H1 (cell line): ENCODE measurements at regions not wholly inside any gene's neighbourhood (a gene's known extent, or its start where the extent isn't known, plus 50 kb on each side); places are given as distances from the start of the nearest gene placed in this dataset.

Source experiments
- CTCF ChIA-PET: fragments of 300-600 bp; sonication (Branson Sonifier 250); formaldehyde crosslinking; loops from one replicate; lab custom pipeline; 2021; ENCODE audit not compliant: partially characterized antibody; lab: Charles Lee
- POLR2A ChIA-PET: fragments of 300-600 bp; sonication (Branson Sonifier 250); formaldehyde crosslinking; loops from one replicate; lab custom pipeline; 2021; ENCODE audit warnings: inconsistent platforms; ENCODE audit not compliant: partially characterized antibody; lab: Charles Lee
- DNase-seq, 2 experiments: peaks; one replicate each; pipeline versions ENCODE4 v3.0.0 to v3.0.0-alpha.2; 2010 to 2022; ENCODE audit warnings: low spot score in 2 of 2, low read depth in 1 of 2, mixed read lengths in 1 of 2
- FAIRE-seq: peaks from 2 replicates; lab custom pipeline; 2011; peaks lifted over from hg19 to GRCh38; lab: Jason Lieb, UNC
- H2AFZ ChIP-seq: 2 replicates; pipeline ENCODE4 v1.8.1; 2012; ENCODE audit warnings: low read length, inconsistent platforms
- H2AK5ac ChIP-seq: 2 replicates; pipeline ENCODE4 v1.6.1; 2013; ENCODE audit warnings: low read depth, low read length
- H2BK120ac ChIP-seq: replicated peaks from 2 replicates; pipeline ENCODE3; 2013; ENCODE audit warnings: low read depth, low read length, inconsistent platforms
- H2BK12ac ChIP-seq: 2 replicates; pipeline ENCODE4 v1.6.1; 2013; ENCODE audit warnings: low read depth, low read length
- H2BK15ac ChIP-seq: 2 replicates; pipeline ENCODE4 v1.6.1; 2013; ENCODE audit warnings: low read length
- H2BK20ac ChIP-seq: 2 replicates; pipeline ENCODE4 v1.6.1; 2013; ENCODE audit warnings: low read length
- H2BK5ac ChIP-seq: 2 replicates; pipeline ENCODE4 v1.6.1; 2013; ENCODE audit warnings: low read depth, low read length
- H3K14ac ChIP-seq: 2 replicates; pipeline ENCODE4 v1.6.1; 2013; ENCODE audit warnings: inconsistent platforms; ENCODE audit not compliant: insufficient read length
- H3K18ac ChIP-seq: 2 replicates; pipeline ENCODE4 v1.6.1; 2013; ENCODE audit warnings: low read length; ENCODE audit errors: extremely low read depth
- H3K23ac ChIP-seq: 2 replicates; pipeline ENCODE4 v1.6.1; 2013; ENCODE audit warnings: inconsistent platforms; ENCODE audit not compliant: insufficient read length
- H3K23me2 ChIP-seq: 2 replicates; pipeline ENCODE4 v1.6.1; 2013; ENCODE audit warnings: low read depth, low read length
- H3K27ac ChIP-seq: 2 replicates; pipeline ENCODE4 v1.6.1; 2011; ENCODE audit warnings: low read depth, low read length, inconsistent platforms
- H3K27me3 ChIP-seq, 4 experiments: replicated peaks in 1 of 4; 1 replicate in 1 of 4; 2 replicates in 3 of 4; pipeline versions ENCODE4 v1.6.1 to v1.8.1; 2011 to 2013; ENCODE audit warnings: low read length in 3 of 4, mild to moderate bottlenecking in 3 of 4, inconsistent platforms in 2 of 4, mixed read lengths in 2 of 4, moderate library complexity in 1 of 4; ENCODE audit not compliant: control insufficient read depth in 3 of 4, insufficient read depth in 3 of 4; ENCODE audit errors: extremely low read depth in 1 of 4
- H3K36me3 ChIP-seq, 4 experiments: 2 replicates each; pipeline versions ENCODE4 v1.6.1 to v1.8.1; 2011 to 2013; ENCODE audit warnings: mild to moderate bottlenecking in 4 of 4, low read length in 3 of 4, moderate library complexity in 2 of 4, control low read depth in 1 of 4, inconsistent platforms in 1 of 4; ENCODE audit not compliant: insufficient read depth in 4 of 4, control insufficient read depth in 2 of 4
- H3K4ac ChIP-seq: replicated peaks from 2 replicates; pipeline ENCODE3; 2013; ENCODE audit warnings: low read length, low read depth, mixed read lengths, inconsistent platforms; ENCODE audit not compliant: insufficient read length
- H3K4me1 ChIP-seq, 4 experiments: replicated peaks in 1 of 4; 1 replicate in 1 of 4; 2 replicates in 3 of 4; pipeline versions ENCODE4 v1.6.1 to v1.8.1; 2011 to 2013; ENCODE audit warnings: low read length in 3 of 4, inconsistent platforms in 2 of 4, mixed read lengths in 1 of 4; ENCODE audit not compliant: insufficient read depth in 4 of 4, control insufficient read depth in 3 of 4
- H3K4me2 ChIP-seq, 2 experiments: 2 replicates each; pipeline versions ENCODE4 v1.6.1 to v1.8.1; 2011 to 2013; ENCODE audit warnings: low read depth in 2 of 2, low read length in 2 of 2, control low read depth in 1 of 2, inconsistent platforms in 1 of 2, mild to moderate bottlenecking in 1 of 2; ENCODE audit not compliant: insufficient read depth in 1 of 2
- H3K4me3 ChIP-seq, 4 experiments: fragments of 200-600, 300-600 bp in 1 of 4; sonication (generic), shearing (Covaris generic), sonication (Bioruptor Twin) in 1 of 4; 2 replicates each; pipeline versions ENCODE4 v1.5.1 to v1.8.1; 2011 to 2016; ENCODE audit warnings: low read length in 4 of 4, low read depth in 3 of 4, control low read depth in 2 of 4, inconsistent platforms in 2 of 4, mild to moderate bottlenecking in 2 of 4, mixed read lengths in 1 of 4, moderate library complexity in 1 of 4; ENCODE audit not compliant: insufficient read depth in 2 of 4; ENCODE audit errors: extremely low read depth in 1 of 4
- H3K56ac ChIP-seq: replicated peaks from 2 replicates; pipeline ENCODE3; 2013; ENCODE audit warnings: low read depth, mild to moderate bottlenecking, mixed read lengths, low read length, inconsistent platforms; ENCODE audit not compliant: insufficient read length
- H3K79me1 ChIP-seq: 2 replicates; pipeline ENCODE4 v1.6.1; 2013; ENCODE audit warnings: low read depth, low read length, control low read depth
- H3K79me2 ChIP-seq, 2 experiments: 2 replicates each; pipeline versions ENCODE4 v1.6.1 to v1.8.1; 2012 to 2013; ENCODE audit warnings: low read length in 2 of 2, mild to moderate bottlenecking in 2 of 2, inconsistent platforms in 1 of 2; ENCODE audit not compliant: insufficient read depth in 2 of 2, control insufficient read depth in 1 of 2
- H3K9ac ChIP-seq, 4 experiments: replicated peaks in 1 of 4; 1 replicate in 1 of 4; 2 replicates in 3 of 4; pipeline versions ENCODE4 v1.6.1 to v1.8.1; 2011 to 2013; ENCODE audit warnings: low read depth in 3 of 4, low read length in 3 of 4, control low read depth in 2 of 4, mild to moderate bottlenecking in 2 of 4, moderate library complexity in 2 of 4, inconsistent platforms in 1 of 4; ENCODE audit errors: extremely low read depth in 1 of 4
- H3K9me3 ChIP-seq, 2 experiments: 2 replicates each; pipeline versions ENCODE4 v1.6.1 to v1.8.1; 2012 to 2013; ENCODE audit warnings: mild to moderate bottlenecking in 2 of 2, moderate library complexity in 2 of 2, control low read depth in 1 of 2, inconsistent platforms in 1 of 2, low read depth in 1 of 2, low read length in 1 of 2, mixed read lengths in 1 of 2; ENCODE audit not compliant: insufficient read depth in 2 of 2
- H4K20me1 ChIP-seq, 2 experiments: replicated peaks in 1 of 2; 2 replicates each; pipeline versions ENCODE3 to v1.8.1; 2011 to 2013; ENCODE audit warnings: inconsistent platforms in 2 of 2, low read length in 2 of 2, mild to moderate bottlenecking in 1 of 2; ENCODE audit not compliant: insufficient read depth in 2 of 2, control insufficient read depth in 1 of 2
- H4K5ac ChIP-seq: 2 replicates; pipeline ENCODE4 v1.6.1; 2013; ENCODE audit warnings: low read length, low read depth, mixed read lengths, inconsistent platforms; ENCODE audit not compliant: insufficient read length
- H4K8ac ChIP-seq: 2 replicates; pipeline ENCODE4 v1.8.0; 2013; ENCODE audit warnings: mild to moderate bottlenecking, moderate library complexity, low read length, inconsistent platforms; ENCODE audit not compliant: insufficient read depth; ENCODE audit errors: extremely low read depth
- H4K91ac ChIP-seq: replicated peaks from 2 replicates; pipeline ENCODE3; 2013; ENCODE audit warnings: low read length, mixed read lengths, inconsistent platforms; ENCODE audit not compliant: insufficient read length
- CTBP2 ChIP-seq: IDR thresholded peaks from 2 replicates; pipeline ENCODE4 v1.7.0; 2011; ENCODE audit warnings: borderline replicate concordance, mild to moderate bottlenecking, moderate library complexity, mixed read lengths, low read length; ENCODE audit not compliant: insufficient read depth, insufficient read length
- NANOG ChIP-seq: IDR thresholded peaks from 2 replicates; pipeline ENCODE4 v1.6.1; 2011; ENCODE audit warnings: low read length, low read depth, mild to moderate bottlenecking, inconsistent platforms; ENCODE audit not compliant: insufficient read depth, poor library complexity, severe bottlenecking
- SP1 ChIP-seq: IDR thresholded peaks from 2 replicates; pipeline ENCODE4 v1.6.1; 2011; ENCODE audit warnings: low read depth, low read length
- WGBS, 2 experiments: shearing (Covaris generic) in 1 of 2; methylation state at CpG; one replicate each; pipeline versions ENCODE4 v1.1.6 to v1.1.7; 2013 to 2015; ENCODE audit warnings: low lambda C conversion rate in 2 of 2, mixed read lengths in 2 of 2, inconsistent platforms in 1 of 2, low coverage in 1 of 2, missing lambda C conversion rate in 1 of 2; ENCODE audit not compliant: insufficient replicate concordance in 2 of 2, insufficient coverage in 1 of 2, insufficient read length in 1 of 2; ENCODE audit errors: extremely low coverage in 1 of 2, missing lambda C conversion rate in 1 of 2; 5-methylcytosine and 5-hydroxymethylcytosine counted together

GRCh38 chr4:177191586-177191985 is 118.1 kb upstream of the NEIL3 start:
- H3K9ac ChIP-seq: no peak overlapping the region
- H2AK5ac ChIP-seq: no peak overlapping the region
- no peaks in the 10 kb centered on the region for H3K36me3 ChIP-seq
- no peak overlapping the region for H4K91ac ChIP-seq
- no peak overlapping the region for H3K4me3 ChIP-seq
- H3K14ac ChIP-seq: no peak overlapping the region
- FAIRE-seq (no peak), DNase-seq (no peak)
- no peak overlapping the region for H2BK15ac ChIP-seq
- no peak overlapping the region for H4K5ac ChIP-seq
- POLR2A ChIA-PET: interaction anchor here (0.7 kb wide), 1 partner anchor 325 kb away, joined by 3 read pairs; no protein-coding TSS in a partner anchor
- H3K23ac ChIP-seq: no peak overlapping the region
- H2AFZ ChIP-seq: peak overlapping the region; percentile 87
- H4K20me1 ChIP-seq: no peaks in the 10 kb centered on the region
- peaks cover under 1 to 2% of the 10 kb centered on the region in 2 experiments; a peak in 1 of 4 replicates for H3K9me3 ChIP-seq
- H3K27me3 ChIP-seq: no peaks in the 10 kb centered on the region
- no peak overlapping the region for H3K27ac ChIP-seq
- CTCF ChIA-PET: interaction anchor here (0.7 to 1.2 kb wide), 3 partner anchors 59 to 147 kb away, joined by 3 read pairs; no protein-coding TSS in a partner anchor
- H3K56ac ChIP-seq: no peak overlapping the region
- no peaks in the 10 kb centered on the region for H3K23me2 ChIP-seq
- H2BK120ac ChIP-seq: no peak overlapping the region
- WGBS, 2 experiments: 40% methylated on average over 4 of the region's 4 CpGs; no CpG with 5 or more reads in 1 of the 2 experiments
- H3K18ac ChIP-seq: no peak overlapping the region
- H3K79me2 ChIP-seq: no peaks in the 10 kb centered on the region
- no peak overlapping the region for H3K4ac ChIP-seq
- no peak overlapping the region for H2BK12ac ChIP-seq
- peak overlapping the region; percentile 26 to 37; a peak in 2 of 4 replicates for H3K4me2 ChIP-seq
- no peak overlapping the region for H4K8ac ChIP-seq
- TF ChIP-seq NANOG: peak; percentile 63
- TF ChIP-seq CTBP2: no peak
- 0 out of 2 replicates have a peak, but pooled peaks have one; percentile 51 for TF ChIP-seq SP1
- H2BK20ac ChIP-seq: no peak overlapping the region
- H3K79me1 ChIP-seq: no peaks in the 10 kb centered on the region
- H2BK5ac ChIP-seq: no peak overlapping the region
- peaks cover 0 to 5% (median 0%) of the 10 kb centered on the region in 4 experiments; a peak in 1 of 7 replicates for H3K4me1 ChIP-seq
